SJSA1 (cell line): ENCODE measurements at regions not wholly inside any gene's neighbourhood (a gene's known extent, or its start where the extent isn't known, plus 50 kb on each side); places are given as distances from the start of the nearest gene placed in this dataset.
A peak's percentile ranks its signal among the peaks of the same experiment; 100 is the strongest.

Source experiments
- DNase-seq, 2 experiments: peaks; one replicate each; pipeline ENCODE4 v3.0.0-alpha.2; 2015 to 2020; ENCODE audit warnings: low spot score in 2 of 2, low read depth in 1 of 2
- H3K27ac ChIP-seq: fragments of 250-450 bp; sonication (Bioruptor Pico); 2 replicates; pipeline ENCODE4 v1.5.1; 2020; ENCODE audit warnings: mild to moderate bottlenecking, moderate library complexity
- H3K27me3 ChIP-seq: fragments of 250-450 bp; sonication (Bioruptor Pico); replicated peaks from 2 replicates; pipeline ENCODE4 v1.5.1; 2020; ENCODE audit warnings: mild to moderate bottlenecking, moderate library complexity
- H3K36me3 ChIP-seq: fragments of 250-450 bp; sonication (Bioruptor Pico); 2 replicates; pipeline ENCODE4 v1.5.1; 2020; ENCODE audit warnings: mild to moderate bottlenecking
- H3K4me1 ChIP-seq: fragments of 250-450 bp; sonication (Bioruptor Pico); replicated peaks from 2 replicates; pipeline ENCODE4 v1.6.1; 2021; ENCODE audit warnings: mild to moderate bottlenecking
- H3K4me3 ChIP-seq: fragments of 250-450 bp; sonication (Bioruptor Pico); 2 replicates; pipeline ENCODE4 v1.5.1; 2020; ENCODE audit warnings: mild to moderate bottlenecking
- H3K9me3 ChIP-seq: fragments of 250-450 bp; sonication (Bioruptor Pico); replicated peaks from 2 replicates; pipeline ENCODE4 v1.5.1; 2020; ENCODE audit warnings: mild to moderate bottlenecking

DNA sequence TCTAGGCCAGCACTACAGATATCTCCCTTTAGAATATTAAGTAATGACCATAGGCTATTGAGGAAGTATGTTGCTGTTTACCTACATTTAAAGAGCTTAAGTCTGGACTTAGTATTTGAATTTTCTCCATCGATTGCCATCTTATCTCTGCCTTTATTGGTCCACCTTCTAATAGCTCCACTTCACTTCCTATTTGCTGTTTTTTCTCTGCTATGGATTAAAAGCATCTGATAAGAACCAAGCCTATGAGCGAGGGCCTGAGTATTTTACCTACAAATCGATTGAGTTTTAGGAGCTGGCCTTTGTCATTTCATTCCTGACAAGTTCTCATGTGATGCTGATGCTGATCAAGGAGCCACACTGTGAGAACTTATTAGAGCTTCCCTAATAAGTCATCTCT lies 52.6 kb upstream of the AKAP13 start:
- H3K27me3 ChIP-seq: no peaks in the 10 kb centered on the region
- H3K27ac ChIP-seq: no peak overlapping the region
- no peak for DNase-seq
- peaks cover 30% of the 10 kb centered on the region for H3K4me1 ChIP-seq
- no peak overlapping the region for H3K4me3 ChIP-seq
- no peaks in the 10 kb centered on the region for H3K36me3 ChIP-seq
- no peaks in the 10 kb centered on the region for H3K9me3 ChIP-seq

DNA sequence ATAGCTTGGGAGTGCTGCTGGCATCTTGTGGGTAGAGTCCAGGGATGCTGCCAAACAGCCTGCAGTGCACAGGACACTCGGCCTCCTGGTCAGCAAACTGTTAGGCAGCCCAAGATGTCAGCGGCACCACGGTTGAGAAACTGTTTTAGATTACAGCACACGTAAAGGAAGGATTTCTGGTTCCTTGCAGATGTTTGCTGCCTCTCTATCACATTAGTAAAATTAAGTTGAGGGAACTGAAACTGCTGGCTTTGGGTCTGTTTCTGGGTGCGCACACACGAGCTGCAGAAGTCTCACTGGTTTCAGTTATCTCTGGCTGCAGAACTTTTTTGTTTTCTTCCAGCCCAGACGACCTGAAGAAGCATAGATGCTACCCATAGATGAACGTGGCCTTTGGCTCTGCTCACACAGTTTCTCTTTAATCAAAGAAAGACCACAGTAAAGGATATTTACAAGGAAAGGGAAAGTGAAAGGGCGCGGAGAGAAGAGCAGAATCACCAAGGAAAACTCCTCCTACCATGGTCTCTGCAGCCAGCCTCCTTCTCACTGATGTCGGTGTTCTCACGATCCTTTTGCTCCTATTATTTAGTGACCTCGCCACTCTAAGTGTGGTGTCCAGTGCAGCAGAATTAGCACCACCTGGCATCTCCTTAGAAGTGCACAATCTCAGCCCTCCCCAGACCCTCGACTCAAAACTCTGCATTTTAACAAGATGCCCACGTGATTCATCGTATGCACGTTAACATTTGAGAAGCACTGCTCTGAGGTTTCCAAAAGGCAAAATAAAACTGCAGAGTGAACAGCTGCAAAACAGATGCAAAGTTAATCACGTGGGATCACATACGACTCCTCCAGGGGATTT lies 50.6 kb upstream of the AKAP13 start:
- no peaks in the 10 kb centered on the region for H3K27me3 ChIP-seq
- peak overlapping the region; percentile 42 for H3K27ac ChIP-seq
- no peaks in the 10 kb centered on the region for H3K9me3 ChIP-seq
- peaks cover 44% of the 10 kb centered on the region for H3K4me1 ChIP-seq
- H3K4me3 ChIP-seq: peak overlapping the region; percentile 35
- no peaks in the 10 kb centered on the region for H3K36me3 ChIP-seq
- DNase-seq: peak in 1 of 2 experiments; percentile 66
